ENCODE measurements at regions not wholly inside any gene's neighbourhood (a gene's known extent, or its start where the extent isn't known, plus 50 kb on each side); places are given as distances from the start of the nearest gene placed in this dataset.
A peak's percentile ranks its signal among the peaks of the same experiment; 100 is the strongest.

- H3K27ac ChIP-seq = no peak overlapping the region
- ChIA-PET POLR2A (ENCODE audit: low non-redundant PET) (no interaction called here), CTCF (interaction anchor here (0.6 to 1.4 kb wide), 18 partner anchors 11 to 717 kb away, joined by 3 to 7 read pairs (median 3); partner anchors contain the start of gene PWP1)
- peak; percentile 71 for TF ChIP-seq CTCF (conservative IDR thresholded peaks at IDR 0.05; ENCODE audit: low read depth)
- DNase-seq (ENCODE audit: low spot score) = peak; percentile 52
Measured at GRCh38 chr12:107884769-107885694, 110.5 kb downstream of the ASCL4 start.

- DNase-seq (ENCODE audit: low spot score) = no peak
- ChIA-PET CTCF (interaction anchor here (0.5 kb wide), 2 partner anchors 32 to 258 kb away, joined by 3 to 5 read pairs; no protein-coding TSS in a partner anchor), POLR2A (ENCODE audit: low non-redundant PET) (no interaction called here)
- TF ChIP-seq CTCF (conservative IDR thresholded peaks at IDR 0.05; ENCODE audit: low read depth) = no peak
- no peak overlapping the region for H3K27ac ChIP-seq
Measured at GRCh38 chr12:107888789-107889188, 114.3 kb downstream of the ASCL4 start.

GRCh38 chr12:107891967-107892366, 117.5 kb downstream of the ASCL4 start:
- no peak overlapping the region for H3K27ac ChIP-seq
- CTCF ChIA-PET = no interaction called here
- POLR2A ChIA-PET (ENCODE audit: low non-redundant PET) = no interaction called here
- no peak for TF ChIP-seq CTCF (conservative IDR thresholded peaks at IDR 0.05; ENCODE audit: low read depth)
- DNase-seq (ENCODE audit: low spot score) = no peak

DNA sequence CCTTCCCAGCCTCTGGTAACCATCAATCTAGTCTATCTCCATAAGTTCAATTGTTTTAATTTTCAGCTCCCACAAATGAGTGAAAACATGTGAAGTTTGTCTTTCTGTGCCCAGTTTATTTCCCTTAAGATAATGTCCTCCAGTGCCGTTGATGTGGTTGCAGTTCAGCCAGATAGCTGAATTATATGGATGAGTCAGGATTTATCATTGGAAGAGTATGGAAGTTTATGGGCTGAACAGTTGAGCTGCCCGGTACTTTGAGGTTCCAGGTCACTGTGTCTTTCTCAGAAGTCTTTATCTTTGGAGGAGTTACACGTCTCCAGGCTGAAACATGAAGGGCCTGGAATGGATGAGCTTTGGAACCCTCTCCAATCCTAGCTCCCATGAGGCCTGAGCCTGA, 120.1 kb downstream of the ASCL4 start:
- peak; percentile 30 for DNase-seq (ENCODE audit: low spot score)
- H3K27ac ChIP-seq = no peak overlapping the region
- TF ChIP-seq CTCF (conservative IDR thresholded peaks at IDR 0.05; ENCODE audit: low read depth) = no peak
- ChIA-PET CTCF (no interaction called here), POLR2A (ENCODE audit: low non-redundant PET) (no interaction called here)

DNA sequence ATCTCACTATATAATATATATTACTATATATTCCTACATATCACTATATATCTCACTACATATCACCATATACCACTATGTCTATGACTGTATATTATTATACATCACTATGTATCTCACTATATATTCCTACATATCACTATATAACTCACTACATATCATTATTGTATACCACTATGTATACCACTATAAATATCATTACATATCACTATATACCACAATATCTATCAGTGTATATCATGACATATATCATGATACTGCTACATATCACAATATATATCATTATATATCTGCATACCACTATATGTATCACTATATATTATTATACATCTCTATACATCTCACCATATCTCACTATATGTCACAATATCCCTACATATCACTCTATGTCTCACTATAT, 121.5 kb downstream of the ASCL4 start:
- CTCF ChIA-PET = no interaction called here
- POLR2A ChIA-PET (ENCODE audit: low non-redundant PET) = no interaction called here
- DNase-seq (ENCODE audit: low spot score) = no peak
- no peak overlapping the region for H3K27ac ChIP-seq
- no peak for TF ChIP-seq CTCF (conservative IDR thresholded peaks at IDR 0.05; ENCODE audit: low read depth)

DNA sequence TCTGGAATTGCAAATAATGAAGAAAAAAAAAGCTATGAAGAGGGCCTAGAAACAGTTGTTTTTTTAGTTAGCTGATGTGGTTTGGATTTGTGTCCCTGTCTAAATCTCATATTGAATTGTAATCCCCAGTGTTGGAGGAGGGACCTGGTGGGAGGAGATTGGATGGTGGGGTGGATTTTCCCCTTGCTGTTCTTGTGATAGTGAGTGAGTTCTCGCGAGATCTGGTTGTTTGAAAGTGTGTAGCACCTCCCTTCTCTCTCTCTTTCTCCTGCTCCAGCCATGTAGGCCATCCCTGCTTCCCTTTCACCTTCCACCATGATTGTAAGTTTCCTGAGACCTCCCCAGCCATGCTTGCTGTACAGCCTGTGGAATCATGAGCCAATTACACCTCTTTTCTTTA, 126.1 kb downstream of the ASCL4 start:
- TF ChIP-seq CTCF (conservative IDR thresholded peaks at IDR 0.05; ENCODE audit: low read depth) = no peak
- no peak for DNase-seq (ENCODE audit: low spot score)
- ChIA-PET POLR2A (ENCODE audit: low non-redundant PET) (no interaction called here), CTCF (interaction anchor here (0.6 kb wide), 1 partner anchor 11 kb away, joined by 3 read pairs; no protein-coding TSS in a partner anchor)
- H3K27ac ChIP-seq = no peak overlapping the region

All from RWPE1 (cell line).